EL (cell line): ENCODE measurements at regions not wholly inside any gene's neighbourhood (a gene's known extent, or its start where the extent isn't known, plus 50 kb on each side); places are given as distances from the start of the nearest gene placed in this dataset.
"Not testable (repeated sequence)": the region's sequence is repeated elsewhere in the genome, so short reads cannot be mapped to it uniquely, and the experiment has no call there.

Experiments used
- DNase-seq: peaks from one replicate; pipeline ENCODE4 v3.0.0-alpha.2; 2016

- no peak for DNase-seq
Observed at GRCh38 chr10:78327778-78328591, 294.3 kb downstream of the RPS24 start.

GRCh38 chr10:78328592-78329404 lies 295.1 kb downstream of the RPS24 start:
- DNase-seq, result no peak

GRCh38 chr10:78330884-78331283 lies 297.2 kb downstream of the RPS24 start:
- no peak for DNase-seq

- DNase-seq, result peak; percentile 57
Observed at GRCh38 chr10:78331391-78331922, 297.8 kb downstream of the RPS24 start.

GRCh38 chr10:78332012-78332411 lies 298.3 kb downstream of the RPS24 start:
- DNase-seq, result no peak

- no peak for DNase-seq
Observed at GRCh38 chr10:78332657-78333056, 299.0 kb downstream of the RPS24 start.

- no peak for DNase-seq
Observed at GRCh38 chr10:78333362-78334143, 299.9 kb downstream of the RPS24 start.

GRCh38 chr10:78335371-78335690 lies 301.7 kb downstream of the RPS24 start:
- no peak for DNase-seq

- peak; percentile 83 for DNase-seq
Observed at GRCh38 chr10:78335691-78336401, 302.2 kb downstream of the RPS24 start.

- peak; percentile 97 for DNase-seq
Observed at GRCh38 chr10:78336402-78336791, 302.7 kb downstream of the RPS24 start.

GRCh38 chr10:78337016-78337415 lies 303.4 kb downstream of the RPS24 start:
- DNase-seq, result no peak

- peak; percentile 18 for DNase-seq
Observed at GRCh38 chr10:78337646-78338391, 304.2 kb downstream of the RPS24 start.

- no peak for DNase-seq
Observed at GRCh38 chr10:78338717-78339116, 305.1 kb downstream of the RPS24 start.

- DNase-seq, result no peak
Observed at GRCh38 chr10:78339251-78339650, 305.6 kb downstream of the RPS24 start.

- DNase-seq, result no peak
Observed at GRCh38 chr10:78341953-78342614, 308.4 kb downstream of the RPS24 start.

- DNase-seq, result no peak
Observed at GRCh38 chr10:78342827-78343653, 309.4 kb downstream of the RPS24 start.

- not testable (repeated sequence) for DNase-seq
Observed at GRCh38 chr10:78344257-78344656, 310.6 kb downstream of the RPS24 start.

GRCh38 chr10:78345515-78345914 lies 311.9 kb downstream of the RPS24 start:
- not testable (repeated sequence) for DNase-seq

GRCh38 chr10:78346721-78347120 lies 313.1 kb downstream of the RPS24 start:
- DNase-seq, result no peak
